Osteoblast (primary cell): ENCODE measurements at regions not wholly inside any gene's neighbourhood (a gene's known extent, or its start where the extent isn't known, plus 50 kb on each side); places are given as distances from the start of the nearest gene placed in this dataset.

Experiments used
- DNase-seq: peaks from one replicate; pipeline ENCODE4 v3.0.0; 2011; ENCODE audit warnings: low spot score, mixed read lengths; ENCODE audit not compliant: insufficient read length; ENCODE audit errors: missing footprints
- H2AFZ ChIP-seq: 2 replicates; pipeline ENCODE4 v1.6.0; 2011; ENCODE audit warnings: mild to moderate bottlenecking, low read length
- H3K27ac ChIP-seq: 2 replicates; pipeline ENCODE4 v1.5.1; 2011; ENCODE audit warnings: mild to moderate bottlenecking, low read depth, low read length, moderate library complexity
- H3K27me3 ChIP-seq: 2 replicates; pipeline ENCODE4 v1.6.0; 2012; ENCODE audit warnings: mild to moderate bottlenecking, control low read depth, inconsistent platforms, low read length, moderate library complexity; ENCODE audit not compliant: insufficient read depth
- H3K36me3 ChIP-seq: 2 replicates; pipeline ENCODE4 v1.5.1; 2011; ENCODE audit warnings: mild to moderate bottlenecking, low read length, control low read depth, moderate library complexity; ENCODE audit not compliant: insufficient read depth
- H3K4me1 ChIP-seq: 2 replicates; pipeline ENCODE4 v1.5.1; 2011; ENCODE audit warnings: mild to moderate bottlenecking, low read length, control low read depth, moderate library complexity; ENCODE audit not compliant: insufficient read depth
- H3K4me2 ChIP-seq: 2 replicates; pipeline ENCODE4 v1.6.0; 2011; ENCODE audit warnings: mild to moderate bottlenecking, low read length; ENCODE audit not compliant: insufficient read depth
- H3K4me3 ChIP-seq: fragments of 200-600 bp; sonication (generic); 3 replicates; pipeline ENCODE4 v1.5.1; 2012; ENCODE audit warnings: mild to moderate bottlenecking, low read length, inconsistent platforms; ENCODE audit not compliant: insufficient read depth
- H3K79me2 ChIP-seq: 2 replicates; pipeline ENCODE4 v1.6.0; 2012; ENCODE audit warnings: mild to moderate bottlenecking, low read length, control low read depth, inconsistent platforms; ENCODE audit not compliant: insufficient read depth
- H3K9me3 ChIP-seq: 2 replicates; pipeline ENCODE4 v1.5.1; 2011; ENCODE audit warnings: low read depth, low read length, control low read depth
- H4K20me1 ChIP-seq: 2 replicates; pipeline ENCODE4 v1.6.0; 2012; ENCODE audit warnings: mild to moderate bottlenecking, low read length, control low read depth; ENCODE audit not compliant: insufficient read depth
- CTCF ChIP-seq: IDR thresholded peaks from 2 replicates; pipeline ENCODE4 v1.5.1; 2011; ENCODE audit warnings: mild to moderate bottlenecking, low read depth, low read length, moderate library complexity; ENCODE audit errors: extremely low read depth

- no peak for TF ChIP-seq CTCF
- H3K9me3 ChIP-seq, result no peaks in the 10 kb centered on the region
- no peak overlapping the region for H3K4me2 ChIP-seq
- H3K4me1 ChIP-seq, result no peaks in the 10 kb centered on the region
- no peaks in the 10 kb centered on the region for H3K79me2 ChIP-seq
- no peak for DNase-seq
- no peaks in the 10 kb centered on the region for H3K27me3 ChIP-seq
- H3K4me3 ChIP-seq, result no peak overlapping the region
- H3K27ac ChIP-seq, result no peak overlapping the region
- H3K36me3 ChIP-seq, result no peaks in the 10 kb centered on the region
- H2AFZ ChIP-seq, result no peak overlapping the region
- no peaks in the 10 kb centered on the region for H4K20me1 ChIP-seq
Observed at GRCh38 chr4:34512616-34513015, 1731.7 kb downstream of the ARAP2 start.

GRCh38 chr4:34516524-34516923 lies 1727.8 kb downstream of the ARAP2 start:
- no peak overlapping the region for H3K4me2 ChIP-seq

GRCh38 chr4:34534916-34535315 lies 1709.4 kb downstream of the ARAP2 start:
- no peaks in the 10 kb centered on the region for H3K36me3 ChIP-seq
- H3K27ac ChIP-seq, result no peak overlapping the region
- H2AFZ ChIP-seq, result no peak overlapping the region
- no peaks in the 10 kb centered on the region for H3K27me3 ChIP-seq
- H3K4me3 ChIP-seq, result no peak overlapping the region
- H3K9me3 ChIP-seq, result no peaks in the 10 kb centered on the region
- no peaks in the 10 kb centered on the region for H4K20me1 ChIP-seq
- no peak for DNase-seq
- no peak overlapping the region for H3K4me2 ChIP-seq
- no peaks in the 10 kb centered on the region for H3K4me1 ChIP-seq
- H3K79me2 ChIP-seq, result no peaks in the 10 kb centered on the region
- no peak for TF ChIP-seq CTCF

More at GRCh38 chr4:34516524-34516923, 1727.8 kb downstream of the ARAP2 start:
- no peak overlapping the region for H2AFZ ChIP-seq
- DNase-seq, result no peak
- no peaks in the 10 kb centered on the region for H3K4me1 ChIP-seq
- no peak overlapping the region for H3K4me3 ChIP-seq
- H3K27me3 ChIP-seq, result no peaks in the 10 kb centered on the region
- H4K20me1 ChIP-seq, result no peaks in the 10 kb centered on the region
- no peak overlapping the region for H3K27ac ChIP-seq
- H3K9me3 ChIP-seq, result no peaks in the 10 kb centered on the region
- no peak for TF ChIP-seq CTCF
- H3K36me3 ChIP-seq, result no peaks in the 10 kb centered on the region
- no peaks in the 10 kb centered on the region for H3K79me2 ChIP-seq

GRCh38 chr4:34566091-34566490 lies 1678.2 kb downstream of the ARAP2 start:
- no peaks in the 10 kb centered on the region for H3K79me2 ChIP-seq
- H3K27ac ChIP-seq, result no peak overlapping the region
- no peak for DNase-seq
- H3K36me3 ChIP-seq, result no peaks in the 10 kb centered on the region
- no peak overlapping the region for H3K4me2 ChIP-seq
- H3K27me3 ChIP-seq, result no peaks in the 10 kb centered on the region
- H3K4me1 ChIP-seq, result no peaks in the 10 kb centered on the region
- H2AFZ ChIP-seq, result no peak overlapping the region
- no peaks in the 10 kb centered on the region for H4K20me1 ChIP-seq
- no peaks in the 10 kb centered on the region for H3K9me3 ChIP-seq
- H3K4me3 ChIP-seq, result no peak overlapping the region
- TF ChIP-seq CTCF, result no peak
